HL-60/S4 (cell line): ENCODE measurements at regions not wholly inside any gene's neighbourhood (a gene's known extent, or its start where the extent isn't known, plus 50 kb on each side); places are given as distances from the start of the nearest gene placed in this dataset.

Source experiments
- in situ Hi-C: fragments of 300-500 bp; cut with MboI; formaldehyde crosslinking; loops from 2 replicates; pipeline ENCODE4 v1.14.3; 2022; ENCODE audit warnings: low sequenced_read_pairs

DNA sequence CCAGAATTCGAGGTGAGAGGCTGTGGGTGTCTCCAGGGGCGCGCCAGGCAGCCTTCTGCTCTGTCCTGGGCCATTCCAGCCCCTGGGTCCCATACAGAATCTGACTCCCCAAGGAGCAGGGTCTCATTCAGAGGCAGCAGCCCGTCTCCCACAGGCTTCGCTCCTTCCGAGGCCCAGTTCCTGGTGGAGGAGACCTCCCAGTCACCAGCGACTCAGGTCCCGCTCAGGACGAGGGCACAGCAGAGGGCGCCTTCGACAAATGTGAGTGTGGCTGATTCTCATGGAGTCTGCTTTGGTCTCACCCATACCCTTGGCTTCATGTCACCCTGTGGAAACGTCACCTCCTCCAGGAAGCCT is 81.8 kb upstream of the GPR26 start:
- in situ Hi-C loops: loop anchor here (25.0 kb wide), 1 partner anchor 828 kb away; the partner anchor contains the start of gene OAT

DNA sequence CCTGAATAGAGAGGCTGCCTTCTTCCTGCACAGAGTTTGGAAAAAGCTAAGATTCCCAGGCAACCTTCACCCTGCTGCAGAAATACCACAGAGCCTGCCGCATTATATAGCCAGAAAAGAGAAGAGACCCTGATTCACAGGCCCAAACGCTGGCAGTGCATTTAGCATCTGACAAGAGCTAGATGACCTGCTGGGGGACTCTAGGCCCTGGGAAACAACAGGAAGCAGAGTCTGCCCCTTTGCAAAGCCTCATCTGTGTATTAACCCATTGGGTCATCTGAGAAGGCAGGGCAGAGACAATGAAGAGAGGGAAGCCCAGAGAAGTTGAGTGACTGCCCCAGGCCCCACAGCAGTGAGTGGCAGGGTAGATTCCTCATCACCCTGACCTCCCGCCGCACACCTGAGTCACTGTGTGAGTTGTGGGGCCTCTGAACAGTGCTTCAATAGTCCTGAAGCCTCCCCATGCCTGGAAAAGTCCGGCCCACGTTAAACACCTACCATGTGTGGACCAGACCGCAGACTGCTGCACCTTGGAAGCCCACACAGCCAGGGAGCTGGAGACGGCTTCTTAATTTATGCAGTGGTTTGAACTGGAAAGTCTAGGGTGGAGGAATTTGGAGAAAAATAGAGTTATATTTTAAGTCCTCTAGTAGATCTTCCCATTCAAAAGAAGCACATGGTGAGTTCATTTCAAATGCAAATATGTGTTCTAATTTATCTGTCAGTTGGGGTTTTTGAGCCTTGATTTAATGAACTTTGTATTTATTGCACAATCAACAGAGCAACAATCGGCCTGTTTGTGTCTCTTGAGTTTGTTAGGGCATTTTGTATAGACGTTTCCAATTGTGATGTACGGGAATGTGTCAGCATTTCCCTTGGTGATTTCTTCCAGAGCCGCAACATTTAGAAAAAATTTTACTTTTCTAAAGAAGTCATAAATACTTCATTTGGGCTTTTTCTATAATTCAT is 80.4 kb upstream of the GPR26 start:
- in situ Hi-C loops: loop anchor here (25.0 kb wide), 1 partner anchor 827 kb away; the partner anchor contains the start of gene OAT

DNA sequence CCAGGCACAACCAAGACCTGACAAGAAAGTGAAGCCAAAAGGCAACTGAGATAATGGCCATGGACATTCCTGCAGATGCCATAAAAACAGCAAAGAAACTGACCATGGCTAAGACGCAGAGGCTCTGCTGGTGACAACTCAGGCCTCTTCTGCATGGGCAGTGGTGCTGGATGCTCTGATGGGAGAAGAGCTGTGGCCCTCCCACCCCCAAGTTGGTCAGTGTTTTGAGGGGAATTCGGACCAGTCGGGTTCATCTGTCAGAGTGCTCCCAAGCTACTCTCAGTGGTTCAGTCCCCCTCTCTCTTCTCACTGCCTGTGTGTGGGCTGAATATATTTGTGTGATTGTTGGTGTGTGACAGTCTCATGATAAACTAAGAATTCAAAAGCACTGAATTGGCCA is 79.0 kb upstream of the GPR26 start:
- in situ Hi-C loops: loop anchor here (25.0 kb wide), 1 partner anchor 825 kb away; the partner anchor contains the start of gene OAT

DNA sequence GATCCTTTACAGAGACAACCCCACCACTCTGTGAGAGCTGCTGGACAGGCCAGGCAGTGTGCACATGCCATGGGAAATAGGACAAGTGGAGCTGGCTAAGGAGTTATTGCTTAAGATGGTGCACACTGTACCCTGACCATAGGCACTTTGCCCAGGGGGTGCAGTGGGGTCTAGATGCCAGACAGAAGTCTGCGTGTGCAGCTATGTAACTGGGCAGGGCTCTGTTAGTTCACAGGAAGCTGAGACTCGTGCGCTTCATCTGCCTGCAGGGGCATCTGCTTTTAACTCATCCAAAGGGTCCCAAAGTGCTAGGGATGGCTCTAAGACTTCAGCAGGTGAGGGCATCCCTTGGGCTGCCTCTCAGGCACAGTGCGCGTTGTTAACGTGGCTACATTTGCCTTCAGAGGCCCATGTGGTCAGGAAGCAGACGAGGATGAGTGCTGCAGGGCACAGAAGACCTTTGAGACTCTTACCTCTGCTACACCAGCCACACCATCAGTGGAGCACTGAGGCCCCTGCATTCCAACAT is 77.7 kb upstream of the GPR26 start:
- in situ Hi-C loops: loop anchor here (25.0 kb wide), 1 partner anchor 824 kb away; the partner anchor contains the start of gene OAT

DNA sequence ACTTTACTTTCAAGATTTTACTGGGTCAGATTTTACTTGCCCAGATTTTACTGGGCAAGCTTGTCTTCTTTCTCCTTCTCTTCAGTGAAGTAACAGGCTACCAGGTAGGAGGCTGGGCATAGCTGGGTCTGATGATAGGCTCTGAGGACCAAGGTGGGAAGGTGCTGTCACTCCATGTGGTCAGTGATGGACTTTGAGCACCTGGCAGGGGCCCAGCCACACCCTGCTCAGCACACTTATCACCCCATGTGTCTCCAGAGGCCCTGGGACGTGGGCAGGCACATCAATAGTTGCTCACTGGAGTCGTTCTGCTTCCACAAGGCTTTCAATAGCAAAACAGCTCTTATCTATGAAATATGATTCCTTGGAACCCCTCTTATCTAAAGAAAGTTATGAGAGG is 70.5 kb upstream of the GPR26 start:
- in situ Hi-C loops: loop anchor here (25.0 kb wide), 1 partner anchor 817 kb away; the partner anchor contains the start of gene OAT

DNA sequence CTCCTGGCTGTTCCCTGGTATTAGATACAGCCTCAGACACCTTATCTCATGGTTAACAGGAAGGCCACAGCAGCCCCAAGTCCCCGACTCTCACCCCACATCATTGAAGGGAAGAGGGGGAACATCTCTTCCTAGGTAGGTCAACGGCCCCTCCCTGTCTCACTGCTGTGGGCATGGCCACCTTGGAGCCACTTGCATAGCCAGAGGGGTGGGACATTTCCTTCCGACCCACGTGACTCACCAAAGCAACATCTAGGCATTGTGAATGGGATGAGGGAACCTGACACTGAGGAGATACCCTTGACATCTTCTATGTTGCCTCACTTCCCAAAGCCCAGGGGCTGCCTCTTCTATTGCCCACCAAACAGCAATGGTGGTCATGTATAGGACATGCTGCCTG is 68.5 kb upstream of the GPR26 start:
- in situ Hi-C loops: loop anchor here (25.0 kb wide), 1 partner anchor 815 kb away; the partner anchor contains the start of gene OAT

DNA sequence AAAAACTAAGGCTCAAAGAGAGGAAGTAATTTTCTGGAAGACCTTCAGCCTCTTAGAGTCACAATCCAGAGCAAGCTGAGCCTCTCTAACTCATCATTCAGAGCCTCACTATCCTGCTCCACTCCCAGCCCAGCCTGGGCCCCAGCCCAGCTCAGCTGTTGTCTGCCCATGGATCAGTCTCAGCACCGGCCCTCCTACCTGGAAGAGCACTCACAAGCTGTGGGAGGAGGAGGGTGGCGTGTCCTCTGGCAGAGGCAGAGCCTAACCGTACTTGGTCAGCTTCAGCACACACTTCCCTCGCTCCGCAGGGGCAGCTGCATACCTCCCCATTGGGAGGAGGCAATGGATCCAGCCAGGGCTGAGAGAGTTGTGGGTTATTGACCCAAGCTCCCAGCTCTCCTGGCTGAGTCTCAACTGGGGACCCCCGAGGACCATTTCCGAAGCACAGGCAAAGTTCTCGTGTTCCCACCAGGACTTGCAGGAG is 66.7 kb upstream of the GPR26 start:
- in situ Hi-C loops: loop anchor here (25.0 kb wide), 1 partner anchor 813 kb away; the partner anchor contains the start of gene OAT

DNA sequence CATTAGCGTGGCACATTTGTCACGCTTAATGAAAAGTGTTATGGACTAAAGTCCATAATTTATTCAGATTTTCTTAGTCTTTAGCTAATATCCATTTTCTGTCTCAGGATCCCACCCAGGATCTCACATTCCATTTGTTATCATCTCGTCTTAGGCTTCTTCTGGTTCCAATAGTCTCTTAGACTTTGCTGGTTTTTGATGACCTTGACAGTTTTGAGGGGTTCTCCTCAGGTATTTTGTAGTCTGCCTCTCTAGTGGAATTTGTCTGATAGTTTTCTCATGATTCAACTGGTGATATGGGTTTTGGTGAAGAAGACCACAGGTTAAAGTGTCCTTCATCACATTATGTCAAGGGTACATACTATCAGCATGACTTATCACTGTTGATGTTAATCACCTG is 66.0 kb upstream of the GPR26 start:
- in situ Hi-C loops: no loop called here

DNA sequence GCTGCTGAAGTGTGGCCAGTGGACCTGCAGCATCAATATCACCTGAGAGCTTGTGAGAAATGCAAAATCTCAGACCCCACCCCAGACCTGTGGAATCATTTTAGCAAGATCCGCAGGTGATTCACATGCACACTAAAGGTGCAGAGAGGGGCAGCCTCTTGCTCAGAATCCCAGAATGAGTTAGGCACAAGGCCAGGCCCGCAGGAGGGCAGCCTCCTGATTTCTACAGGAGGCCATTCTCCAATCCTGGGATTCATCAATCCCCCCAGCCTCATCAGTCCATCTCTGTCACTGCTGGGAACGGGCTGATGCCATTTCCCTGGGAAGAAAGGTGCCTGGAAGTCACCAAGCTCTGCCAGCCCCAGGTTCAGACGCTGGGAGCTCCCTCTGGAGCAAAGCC is 63.0 kb upstream of the GPR26 start:
- in situ Hi-C loops: no loop called here

DNA sequence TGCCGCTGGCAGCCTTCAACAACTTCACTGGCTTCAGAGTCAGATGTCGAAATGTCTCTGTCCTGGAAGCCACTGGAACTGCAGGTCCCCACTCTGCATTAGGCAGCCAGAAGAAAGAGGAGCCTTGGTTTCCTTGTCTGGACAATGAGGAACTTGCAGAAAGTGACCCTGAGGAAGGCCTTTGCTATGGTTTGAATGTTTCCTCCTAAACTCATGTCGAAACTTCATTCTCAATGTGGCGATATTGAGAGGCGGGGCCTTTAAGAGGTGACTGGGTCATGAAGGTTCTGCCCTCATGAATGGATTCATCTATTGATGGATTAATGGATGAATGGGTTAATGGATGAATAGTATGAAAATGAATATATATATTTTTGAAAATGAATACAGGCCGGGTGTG is 61.6 kb upstream of the GPR26 start:
- in situ Hi-C loops: no loop called here

DNA sequence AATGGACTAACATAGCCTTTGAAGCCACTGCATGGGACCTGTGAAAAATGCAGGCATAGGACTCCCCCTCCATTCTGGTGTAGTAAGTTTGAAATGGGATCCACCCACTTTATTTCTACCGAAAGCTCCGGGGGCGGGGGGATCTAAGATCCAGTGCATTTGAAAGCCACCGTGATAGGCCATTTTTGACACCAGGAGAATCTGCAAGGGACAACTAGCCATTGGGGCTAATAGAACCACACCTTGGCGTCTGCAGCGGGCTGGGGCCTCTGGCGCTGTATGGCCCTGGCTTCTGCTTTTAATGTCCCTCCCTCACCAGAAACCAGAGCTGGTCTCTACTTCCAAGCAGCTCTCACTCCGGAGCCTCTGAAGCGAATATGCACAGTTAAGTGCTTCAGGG is 60.1 kb upstream of the GPR26 start:
- in situ Hi-C loops: no loop called here

DNA sequence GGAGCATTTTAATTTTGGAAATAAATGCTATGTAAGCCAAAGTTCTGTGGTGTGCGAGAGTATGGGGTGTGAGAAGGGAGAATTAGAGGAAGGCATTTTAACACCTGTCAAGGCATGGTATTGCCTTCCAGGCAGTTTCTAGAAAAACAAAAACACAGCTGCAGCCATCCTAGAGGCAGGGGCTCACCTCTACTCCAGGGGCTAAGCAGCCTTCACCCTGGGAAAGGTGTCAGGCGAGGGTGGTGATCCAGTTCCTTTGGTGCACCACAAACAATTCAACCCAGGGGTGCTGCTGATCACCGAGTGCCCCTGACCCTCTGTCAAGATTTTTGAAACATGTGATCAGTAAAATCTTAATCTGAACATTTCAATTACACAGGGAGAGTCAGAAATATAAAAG is 59.2 kb upstream of the GPR26 start:
- in situ Hi-C loops: no loop called here

DNA sequence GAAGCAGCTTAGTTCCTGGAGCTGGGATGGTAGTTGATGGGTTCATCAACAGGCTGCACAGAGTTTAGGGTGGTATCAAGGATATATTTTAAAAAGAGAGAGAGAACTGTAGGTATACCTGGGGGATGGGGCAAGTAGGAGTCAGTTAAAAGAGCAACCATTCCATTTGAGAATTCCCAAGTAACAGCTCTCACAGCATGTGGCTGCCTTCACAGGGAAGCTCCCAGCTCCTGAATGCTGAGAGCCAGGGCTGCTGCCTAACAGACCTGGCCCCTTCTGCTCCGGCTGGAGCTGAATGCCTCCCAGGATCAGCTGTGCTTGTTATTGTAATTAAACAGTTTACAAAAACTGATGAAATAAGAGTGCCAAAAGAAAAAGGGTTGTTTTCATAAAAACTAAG is 58.8 kb upstream of the GPR26 start:
- in situ Hi-C loops: no loop called here

DNA sequence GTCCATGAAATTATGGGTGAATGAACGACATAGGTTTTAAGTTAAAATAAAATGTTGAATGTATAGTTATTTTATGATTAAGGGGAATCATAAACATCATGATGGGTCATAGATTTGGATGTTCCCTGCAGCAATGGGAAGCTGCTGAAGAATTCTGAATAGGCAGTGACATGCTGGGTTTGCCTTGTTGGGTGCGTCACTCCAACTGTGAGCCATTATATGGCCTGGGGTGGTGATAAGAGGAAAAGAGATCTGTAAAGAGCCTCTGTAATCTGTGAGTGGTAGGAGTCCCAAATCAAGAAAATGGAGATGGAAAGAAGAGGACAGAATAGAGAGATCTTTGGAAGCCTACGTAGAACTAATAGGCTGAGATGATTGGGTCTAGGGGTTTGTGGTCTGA is 58.1 kb upstream of the GPR26 start:
- in situ Hi-C loops: no loop called here

DNA sequence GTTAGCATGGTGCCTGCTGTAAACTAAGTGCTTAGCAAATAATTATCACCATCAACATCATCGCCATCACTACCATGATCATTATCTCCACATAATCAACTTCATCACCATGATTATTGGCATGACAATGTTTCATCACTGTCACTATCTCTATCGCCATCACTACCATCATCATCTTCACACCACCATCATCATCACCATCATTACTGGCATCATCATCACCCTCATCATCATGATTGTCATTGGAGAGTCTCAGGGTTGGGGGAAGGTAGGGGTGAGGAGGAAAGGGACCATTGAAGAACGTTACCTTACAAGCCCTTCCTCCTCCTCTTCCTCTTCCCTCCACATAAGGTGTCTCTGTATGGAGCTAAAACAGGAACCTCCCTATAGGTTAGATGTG is 54.9 kb upstream of the GPR26 start:
- in situ Hi-C loops: no loop called here

DNA sequence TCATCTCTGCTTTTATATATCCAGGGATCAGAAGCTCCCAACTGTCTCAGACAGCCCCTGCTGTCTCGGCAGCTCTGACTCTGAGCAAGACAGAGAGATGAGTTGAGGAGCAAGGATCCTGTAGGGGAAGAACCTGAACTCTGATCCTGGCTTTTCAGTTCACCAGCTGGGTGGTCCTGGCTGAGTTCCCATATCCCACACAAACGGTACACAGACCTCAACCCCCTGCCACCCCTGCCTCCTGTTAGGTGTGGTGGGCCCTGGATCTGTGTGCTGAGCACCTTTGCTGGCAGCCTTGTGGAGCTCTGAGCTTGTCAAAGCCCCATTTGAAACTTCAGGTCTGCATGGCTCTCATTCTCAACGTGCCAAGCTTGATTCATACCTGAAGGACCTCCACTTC is 54.3 kb upstream of the GPR26 start:
- in situ Hi-C loops: no loop called here

DNA sequence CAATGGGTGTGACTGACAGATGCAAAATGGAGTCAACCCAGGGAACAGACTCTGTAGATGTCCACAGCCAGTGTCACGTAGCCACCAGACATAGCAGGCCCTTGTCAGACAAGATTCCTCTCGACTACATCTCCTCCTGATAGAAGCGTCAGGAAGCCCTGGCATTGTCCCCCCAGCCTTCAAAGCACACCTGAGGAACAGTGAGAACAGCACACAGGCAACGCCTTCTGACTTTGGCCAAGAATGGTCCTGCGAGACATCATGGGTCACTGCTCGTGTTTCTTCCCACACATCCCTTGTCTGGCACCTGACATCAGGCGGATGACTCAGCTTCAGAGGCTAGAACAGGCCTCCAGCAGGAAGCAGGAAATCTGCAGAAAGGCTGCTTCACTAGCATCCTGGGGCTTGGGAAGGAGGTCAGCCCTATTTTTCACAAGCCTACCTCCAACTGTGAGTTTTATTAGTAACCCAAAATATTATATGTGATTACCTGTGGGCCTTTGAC is 52.8 kb upstream of the GPR26 start:
- in situ Hi-C loops: no loop called here

DNA sequence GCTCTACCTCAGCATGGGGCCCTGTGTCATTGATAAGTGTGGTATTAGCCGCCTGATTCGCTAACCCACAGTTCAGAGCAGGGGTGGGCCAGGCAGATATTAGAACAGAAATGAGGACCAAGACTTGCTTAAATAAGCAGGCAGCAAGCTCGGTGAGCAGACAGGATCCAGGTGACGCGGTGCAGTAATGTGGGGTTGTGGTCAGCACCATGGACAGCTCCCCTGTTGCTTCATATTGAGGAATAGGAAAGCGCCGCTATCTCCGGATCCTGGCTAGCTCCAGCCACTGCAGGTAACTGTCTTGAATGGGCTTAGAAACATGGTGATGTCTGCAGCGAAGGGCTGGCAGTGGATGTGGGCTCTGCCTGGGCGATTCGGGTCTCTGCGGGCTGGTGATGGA is 51.3 kb upstream of the GPR26 start:
- in situ Hi-C loops: no loop called here
